NCI-H748 (cell line): ENCODE measurements at regions not wholly inside any gene's neighbourhood (a gene's known extent, or its start where the extent isn't known, plus 50 kb on each side); places are given as distances from the start of the nearest gene placed in this dataset.

Experiments
- DNase-seq: peaks from one replicate; lab custom pipeline; 2025; ENCODE audit not compliant: unreplicated experiment; lab: John Stamatoyannopoulos, UW

GRCh38 chr1:201707027-201707426 lies 121.9 kb upstream of the IPO9 start:
- DNase-seq: no peak

GRCh38 chr1:201707656-201708055 lies 121.3 kb upstream of the IPO9 start:
- DNase-seq: no peak

- no peak for DNase-seq
These were observed 120.9 kb upstream of the IPO9 start for GRCh38 chr1:201708085-201708512.

- no peak for DNase-seq
These were observed 120.3 kb upstream of the IPO9 start for GRCh38 chr1:201708691-201709090.

- peak; percentile 28 for DNase-seq
These were observed 119.2 kb upstream of the IPO9 start for GRCh38 chr1:201709564-201710295.

GRCh38 chr1:201710632-201711597 lies 118.0 kb upstream of the IPO9 start:
- DNase-seq: no peak

- no peak for DNase-seq
These were observed 117.1 kb upstream of the IPO9 start for GRCh38 chr1:201711811-201712210.

GRCh38 chr1:201712387-201713085 lies 116.4 kb upstream of the IPO9 start:
- no peak for DNase-seq

- no peak for DNase-seq
These were observed 115.7 kb upstream of the IPO9 start for GRCh38 chr1:201713086-201713810.

- no peak for DNase-seq
These were observed 114.2 kb upstream of the IPO9 start for GRCh38 chr1:201714542-201715329.

GRCh38 chr1:201715351-201715750 lies 113.6 kb upstream of the IPO9 start:
- no peak for DNase-seq

GRCh38 chr1:201715801-201716741 lies 112.9 kb upstream of the IPO9 start:
- DNase-seq: no peak

- no peak for DNase-seq
These were observed 112.2 kb upstream of the IPO9 start for GRCh38 chr1:201716742-201717135.

GRCh38 chr1:201717286-201717685 lies 111.7 kb upstream of the IPO9 start:
- no peak for DNase-seq

GRCh38 chr1:201718346-201719202 lies 110.4 kb upstream of the IPO9 start:
- no peak for DNase-seq

- peak; percentile 26 for DNase-seq
These were observed 109.0 kb upstream of the IPO9 start for GRCh38 chr1:201719812-201720521.

- DNase-seq: no peak
These were observed 108.5 kb upstream of the IPO9 start for GRCh38 chr1:201720522-201720844.
